ENCODE measurements at regions not wholly inside any gene's neighbourhood (a gene's known extent, or its start where the extent isn't known, plus 50 kb on each side); places are given as distances from the start of the nearest gene placed in this dataset.

GRCh38 chr4:79638735-79639134 lies 230.7 kb upstream of the GK2 start:
- 100% methylated on average over 1 of the region's 1 CpG for WGBS
- no peak overlapping the region for H3K27ac ChIP-seq
- no peak for DNase-seq (ENCODE audit: low spot score)
- no peaks in the 10 kb centered on the region for H3K9me3 ChIP-seq
- no peaks in the 10 kb centered on the region for H3K27me3 ChIP-seq (replicated peaks; ENCODE audit: insufficient read depth)
- H3K4me1 ChIP-seq (replicated peaks) = no peaks in the 10 kb centered on the region
- TF ChIP-seq CTCF (IDR thresholded peaks at IDR 0.05) (no peak), POLR2A (IDR thresholded peaks at IDR 0.05) (no peak), POLR2AphosphoS5 (IDR thresholded peaks at IDR 0.05) (no peak)
- H3K4me3 ChIP-seq = no peak overlapping the region
- no peaks in the 10 kb centered on the region for H3K36me3 ChIP-seq
- intact Hi-C loops (cut with DNase I) = no loop called here

GRCh38 chr4:79636991-79637390 lies 229.0 kb upstream of the GK2 start:
- no peak overlapping the region for H3K4me3 ChIP-seq
- no peaks in the 10 kb centered on the region for H3K4me1 ChIP-seq (replicated peaks)
- no peak for TF ChIP-seq CTCF (IDR thresholded peaks at IDR 0.05)
- TF ChIP-seq POLR2A (IDR thresholded peaks at IDR 0.05) = no peak
- TF ChIP-seq POLR2AphosphoS5 (IDR thresholded peaks at IDR 0.05) = no peak
- DNase-seq (ENCODE audit: low spot score) = no peak
- no peaks in the 10 kb centered on the region for H3K9me3 ChIP-seq
- no peaks in the 10 kb centered on the region for H3K27me3 ChIP-seq (replicated peaks; ENCODE audit: insufficient read depth)
- intact Hi-C loops (cut with DNase I) = no loop called here
- no peaks in the 10 kb centered on the region for H3K36me3 ChIP-seq
- 76% methylated on average over 1 of the region's 1 CpG for WGBS
- no peak overlapping the region for H3K27ac ChIP-seq

- Histone ChIP-seq H3K27me3 (replicated peaks; ENCODE audit: insufficient read depth) (no peaks in the 10 kb centered on the region), H3K36me3 (no peaks in the 10 kb centered on the region), H3K4me1 (replicated peaks) (no peaks in the 10 kb centered on the region), H3K27ac (no peak overlapping the region), H3K4me3 (no peak overlapping the region), H3K9me3 (no peaks in the 10 kb centered on the region)
- DNase-seq (ENCODE audit: low spot score) = no peak
- 83% methylated on average over 9 of the region's 9 CpGs for WGBS
- TF ChIP-seq POLR2AphosphoS5 (IDR thresholded peaks at IDR 0.05) (no peak), CTCF (IDR thresholded peaks at IDR 0.05) (no peak), POLR2A (IDR thresholded peaks at IDR 0.05) (no peak)
- intact Hi-C loops (cut with DNase I) = no loop called here
Measured at GRCh38 chr4:79634111-79634510, 226.1 kb upstream of the GK2 start.

- Histone ChIP-seq H3K4me1 (replicated peaks) (no peaks in the 10 kb centered on the region), H3K27ac (no peak overlapping the region), H3K9me3 (no peaks in the 10 kb centered on the region), H3K27me3 (replicated peaks; ENCODE audit: insufficient read depth) (no peaks in the 10 kb centered on the region), H3K36me3 (no peaks in the 10 kb centered on the region), H3K4me3 (no peak overlapping the region)
- DNase-seq (ENCODE audit: low spot score) = no peak
- TF ChIP-seq CTCF (IDR thresholded peaks at IDR 0.05) (no peak), POLR2AphosphoS5 (IDR thresholded peaks at IDR 0.05) (no peak), POLR2A (IDR thresholded peaks at IDR 0.05) (no peak)
- intact Hi-C loops (cut with DNase I) = no loop called here
- 89% methylated on average over 3 of the region's 3 CpGs for WGBS
Measured at GRCh38 chr4:79632114-79632513, 224.1 kb upstream of the GK2 start.

- WGBS = 37% methylated on average over 2 of the region's 2 CpGs
Measured at GRCh38 chr4:79626611-79627010, 218.6 kb upstream of the GK2 start.

More at GRCh38 chr4:79626611-79627010, 218.6 kb upstream of the GK2 start:
- Histone ChIP-seq H3K4me3 (no peak overlapping the region), H3K27ac (peak overlapping the region; percentile 1 to 38), H3K4me1 (replicated peaks) (no peaks in the 10 kb centered on the region), H3K9me3 (no peaks in the 10 kb centered on the region), H3K27me3 (replicated peaks; ENCODE audit: insufficient read depth) (no peaks in the 10 kb centered on the region), H3K36me3 (no peaks in the 10 kb centered on the region)
- TF ChIP-seq POLR2A (IDR thresholded peaks at IDR 0.05) = no peak
- no peak for TF ChIP-seq CTCF (IDR thresholded peaks at IDR 0.05)
- TF ChIP-seq POLR2AphosphoS5 (IDR thresholded peaks at IDR 0.05) = no peak
- DNase-seq (ENCODE audit: low spot score) = no peak
- intact Hi-C loops (cut with DNase I) = no loop called here
